Hypothalamus (tissue), 51 donors: ENCODE measurements at regions not wholly inside any gene's neighbourhood (a gene's known extent, or its start where the extent isn't known, plus 50 kb on each side); places are given as distances from the start of the nearest gene placed in this dataset.

ENCODE experiments used
- DNase-seq, 51 donors: peaks; one replicate each; lab custom pipeline; 2025; lab: John Stamatoyannopoulos, UW

GRCh38 chr3:117567906-117568305 is 858.3 kb downstream of the TUSC7 start:
- DNase-seq, result no peak

- DNase-seq, result no peak
These were observed 863.2 kb downstream of the TUSC7 start for GRCh38 chr3:117572786-117573185.

GRCh38 chr3:117580806-117581205 is 871.2 kb downstream of the TUSC7 start:
- DNase-seq, result no peak

- no peak for DNase-seq
These were observed 876.6 kb downstream of the TUSC7 start for GRCh38 chr3:117586161-117586560.

DNA sequence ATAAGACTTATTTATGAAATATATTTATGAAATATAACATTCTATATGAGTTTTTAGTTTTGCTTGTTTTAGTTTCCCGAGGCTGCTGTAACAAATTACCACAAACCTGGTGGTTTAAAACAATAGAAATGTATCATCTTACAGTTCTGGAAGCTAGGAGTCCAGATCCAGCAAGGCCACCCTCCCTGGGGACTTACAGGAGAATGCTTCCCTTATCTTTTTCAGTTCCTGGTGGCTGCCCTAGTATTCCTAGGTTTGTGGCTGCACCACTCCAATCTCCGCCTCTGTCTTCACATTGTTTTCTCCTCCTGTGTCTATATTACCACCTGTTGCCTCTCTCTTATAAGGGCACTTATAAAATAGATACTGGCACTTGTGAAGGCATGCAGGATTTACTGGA is 877.8 kb downstream of the TUSC7 start:
- DNase-seq, result no peak

- DNase-seq, result peak in 14 of 51 donors; percentile 2 to 26 (median 6)
These were observed 879.9 kb downstream of the TUSC7 start for GRCh38 chr3:117589454-117589853.

GRCh38 chr3:117595615-117596014 is 886.0 kb downstream of the TUSC7 start:
- DNase-seq, result no peak

DNA sequence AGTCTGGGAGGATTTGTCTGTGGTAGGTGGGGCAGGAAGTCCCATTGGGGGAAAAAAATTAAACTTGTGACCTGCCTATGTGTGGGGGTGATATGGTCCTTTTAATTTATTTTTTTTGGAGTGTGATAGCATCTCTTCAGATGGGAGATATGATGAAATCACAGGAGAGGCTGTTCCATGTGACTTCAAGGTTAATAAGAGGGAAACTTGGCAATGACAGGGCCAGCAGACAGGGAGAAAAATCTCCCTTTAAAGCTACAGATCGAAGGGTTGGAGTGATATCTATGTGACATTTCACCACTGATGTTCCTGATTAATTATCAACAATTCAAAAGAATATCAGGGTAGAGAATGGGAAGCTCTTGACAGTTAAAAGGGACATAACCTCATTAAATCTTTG is 886.9 kb downstream of the TUSC7 start:
- DNase-seq, result no peak

DNA sequence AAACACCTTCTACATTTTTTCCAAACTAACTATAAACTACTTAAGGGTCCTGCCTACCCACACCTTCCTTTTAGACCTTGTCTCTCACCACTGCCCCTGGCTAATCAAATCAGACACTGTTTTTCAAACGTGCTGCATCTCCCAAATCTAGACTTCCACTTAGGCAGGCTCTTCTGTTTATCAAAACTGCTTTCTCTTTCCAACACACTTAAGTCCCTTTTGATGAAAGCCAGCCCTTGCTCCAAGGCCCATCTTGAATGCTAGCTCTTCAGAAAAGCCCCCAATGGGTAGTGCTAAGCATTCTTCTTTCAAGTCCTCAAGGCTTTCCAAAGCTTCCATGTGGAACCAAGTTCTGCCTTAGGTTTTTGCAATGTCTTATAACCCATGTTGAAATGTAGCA is 888.3 kb downstream of the TUSC7 start:
- DNase-seq, result no peak

DNA sequence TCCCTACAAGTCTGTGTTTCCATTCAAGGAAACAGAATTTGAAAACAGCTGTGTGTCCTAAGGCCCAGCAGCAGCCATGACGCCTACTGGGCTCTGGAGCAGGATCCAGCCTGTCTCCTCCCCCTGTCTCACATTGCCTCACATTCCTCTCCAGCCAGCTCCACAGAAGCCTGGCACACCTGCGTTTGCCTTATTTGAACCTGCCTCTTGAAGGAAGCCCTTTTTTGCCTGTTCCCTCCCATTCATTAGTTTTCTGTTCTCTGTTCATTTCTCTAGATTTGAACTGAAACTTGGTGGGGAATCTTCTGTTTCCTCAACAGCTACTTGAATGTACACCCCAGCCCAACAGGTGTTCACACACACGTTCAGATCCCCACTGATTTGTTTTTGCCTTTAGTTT is 890.5 kb downstream of the TUSC7 start:
- DNase-seq, result no peak

GRCh38 chr3:117600666-117601065 is 891.1 kb downstream of the TUSC7 start:
- no peak for DNase-seq

DNA sequence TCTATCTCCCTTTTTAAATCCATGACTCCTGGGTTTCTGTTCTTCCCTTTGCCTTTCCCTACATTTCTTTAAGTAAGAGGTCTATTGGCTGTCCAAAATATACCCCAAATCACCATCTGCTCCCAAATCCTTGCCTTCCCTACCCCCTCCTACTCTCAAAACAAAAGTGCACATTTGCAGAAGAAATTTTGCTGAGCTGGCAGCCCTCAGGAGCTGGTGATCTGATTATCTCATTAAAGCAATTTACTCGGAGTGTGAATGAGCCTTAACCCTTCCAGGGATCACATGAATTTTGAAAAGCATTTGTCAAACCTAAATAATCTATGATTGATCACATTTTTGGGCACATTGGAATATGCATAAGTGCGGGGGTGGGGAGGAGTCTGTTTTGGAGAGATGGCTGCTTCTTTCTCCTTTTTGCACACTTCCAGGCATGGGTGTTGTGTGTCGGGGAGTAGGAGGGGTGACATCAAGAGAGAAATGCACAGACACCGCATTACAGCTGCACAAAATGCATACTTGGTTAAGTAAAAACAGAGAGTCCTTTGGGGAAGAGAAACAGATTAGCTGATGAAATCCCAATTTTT is 892.6 kb downstream of the TUSC7 start:
- no peak for DNase-seq

- no peak for DNase-seq
These were observed 893.5 kb downstream of the TUSC7 start for GRCh38 chr3:117603097-117603496.

GRCh38 chr3:117606866-117607265 is 897.3 kb downstream of the TUSC7 start:
- no peak for DNase-seq

- DNase-seq, result no peak
These were observed 899.8 kb downstream of the TUSC7 start for GRCh38 chr3:117609330-117609729.

GRCh38 chr3:117610156-117610555 is 900.6 kb downstream of the TUSC7 start:
- peak in 1 of 51 donors; percentile 10 for DNase-seq

DNA sequence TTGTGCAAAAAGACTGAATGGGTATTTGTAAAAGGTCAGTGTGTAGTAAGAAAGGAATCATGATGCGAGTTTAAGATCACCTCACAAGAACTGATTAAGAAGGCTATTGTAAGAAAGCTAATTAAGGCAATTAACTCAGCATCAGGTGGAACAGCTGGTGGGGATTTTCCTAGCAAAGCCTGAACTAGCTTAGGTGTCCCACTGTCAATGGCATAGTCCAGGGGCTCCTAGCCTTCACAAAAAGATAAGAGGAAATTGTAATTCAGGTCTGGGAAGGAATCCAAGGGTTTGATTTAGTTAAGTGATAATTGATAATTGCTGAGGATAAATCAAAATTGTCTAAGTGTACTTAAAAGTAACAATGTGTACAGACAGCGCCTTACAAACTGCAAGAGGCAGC is 901.6 kb downstream of the TUSC7 start:
- no peak for DNase-seq

DNA sequence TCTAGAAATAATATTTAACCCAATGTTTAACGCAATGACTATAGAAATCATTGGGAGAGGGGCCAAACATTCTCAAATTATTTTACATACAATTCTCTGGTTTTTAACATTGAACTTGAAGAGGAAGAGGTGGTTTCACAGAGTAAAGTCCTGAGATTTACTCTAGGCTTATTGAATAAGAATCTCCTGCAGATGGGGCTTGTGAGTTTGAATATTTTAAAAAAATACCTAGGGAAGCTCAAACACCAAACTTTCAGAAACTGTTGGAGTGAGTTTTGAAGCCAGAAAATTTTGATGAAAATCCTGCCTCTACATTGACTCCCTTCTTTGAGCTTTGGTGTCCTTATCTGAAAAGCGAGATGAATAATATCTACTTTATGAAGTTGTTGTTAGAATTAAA is 906.6 kb downstream of the TUSC7 start:
- no peak for DNase-seq

- DNase-seq, result no peak
These were observed 908.3 kb downstream of the TUSC7 start for GRCh38 chr3:117617906-117618305.

DNA sequence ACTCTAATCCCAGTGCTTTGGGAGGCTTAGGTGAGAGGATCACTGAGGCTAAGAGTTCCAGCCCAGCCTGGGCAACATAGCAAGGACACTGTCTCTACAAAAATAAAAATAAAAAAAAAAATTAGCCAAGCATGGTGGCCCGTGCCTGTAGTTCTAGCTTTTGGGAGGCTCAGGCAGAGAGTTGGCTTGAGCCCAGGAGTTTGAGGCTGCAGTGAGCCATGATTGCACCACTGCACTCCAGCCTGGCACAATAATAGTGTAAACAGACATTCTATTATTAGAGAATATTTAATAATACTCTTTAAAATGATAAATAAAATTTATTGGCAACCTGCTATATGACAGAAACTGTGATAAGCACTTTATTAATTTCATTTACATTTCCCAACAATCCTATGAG is 908.9 kb downstream of the TUSC7 start:
- no peak for DNase-seq

DNA sequence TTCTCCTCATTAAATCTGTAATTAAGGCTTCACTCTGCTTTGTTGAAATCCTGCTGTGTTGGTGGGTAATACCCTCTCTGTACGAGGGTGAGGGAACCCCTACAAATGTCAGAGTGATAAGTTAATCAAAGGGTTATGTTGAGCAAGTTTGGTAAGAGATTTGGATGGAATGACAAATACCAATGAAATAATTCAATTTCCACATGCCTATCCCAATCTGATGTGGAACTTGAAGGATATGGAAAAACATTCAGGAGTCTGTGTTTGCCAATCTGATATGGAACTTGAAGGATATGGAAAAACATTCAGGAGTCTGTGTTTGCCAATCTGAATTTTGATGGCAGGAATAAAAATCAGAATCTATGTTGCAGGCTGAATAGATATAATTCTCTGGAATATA is 910.2 kb downstream of the TUSC7 start:
- DNase-seq, result no peak

DNA sequence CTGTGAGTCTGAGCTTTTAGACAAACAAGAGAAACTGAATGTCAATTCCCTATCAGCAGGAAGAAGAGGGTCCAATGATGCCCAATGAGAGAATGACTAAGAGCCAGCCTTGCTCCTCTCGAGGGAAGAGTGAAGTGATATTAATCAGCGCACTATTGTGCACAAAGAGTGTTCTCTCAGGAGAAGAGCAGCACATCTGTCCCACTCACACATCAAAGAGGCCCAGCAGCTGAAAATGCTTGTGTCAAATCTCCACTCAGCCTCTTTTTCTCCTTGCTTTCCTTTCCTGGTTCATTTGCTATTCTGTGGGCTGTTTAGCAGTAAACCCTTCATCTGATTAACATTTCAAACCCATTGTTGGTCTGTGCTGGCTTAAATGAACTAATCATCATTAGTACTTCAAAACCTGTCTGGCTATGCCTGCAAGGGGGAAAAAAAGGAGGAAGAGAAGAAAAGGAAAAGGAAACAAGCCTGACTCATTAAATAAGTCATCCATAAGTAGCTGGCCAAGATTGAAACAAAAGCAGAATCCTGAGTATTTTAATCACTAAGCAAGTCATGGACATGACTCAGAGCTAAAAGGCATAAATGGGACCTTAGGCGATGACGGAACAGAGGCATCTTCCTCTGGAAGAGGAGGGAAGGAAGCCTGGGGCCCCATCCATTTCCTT is 912.7 kb downstream of the TUSC7 start:
- DNase-seq, result peak in 2 of 51 donors; percentile 20 to 26

- DNase-seq, result no peak
These were observed 914.8 kb downstream of the TUSC7 start for GRCh38 chr3:117624424-117624823.
